AG04449 (cell line): ENCODE measurements at regions not wholly inside any gene's neighbourhood (a gene's known extent, or its start where the extent isn't known, plus 50 kb on each side); places are given as distances from the start of the nearest gene placed in this dataset.
"Not testable (repeated sequence)": the region's sequence is repeated elsewhere in the genome, so short reads cannot be mapped to it uniquely, and the experiment has no call there.

Experiments
- CTCF ChIA-PET: fragments of 350-600 bp; formaldehyde crosslinking; extraction: SDS; loops from one replicate; lab custom pipeline; 2021; ENCODE audit warnings: antibody characterized with exemption; lab: Yijun Ruan, JAX
- POLR2A ChIA-PET: fragments of 400-600, 350-600 bp; formaldehyde crosslinking; extraction: SDS; loops from one replicate; lab custom pipeline; 2020; ENCODE audit warnings: antibody characterized with exemption, inconsistent platforms; lab: Yijun Ruan, JAX
- DNase-seq: peaks from one replicate; pipeline ENCODE4 v3.0.0-alpha.2; 2010; ENCODE audit warnings: low read depth, low spot score
- H3K4me3 ChIP-seq: 2 replicates; pipeline ENCODE4 v1.5.1; 2011; ENCODE audit warnings: low read depth, mild to moderate bottlenecking, control low read depth, low read length
- TF ChIP-seq, protein P1 (sequence below): IDR thresholded peaks from one replicate; pipeline ENCODE4 v1.5.1; 2011; ENCODE audit warnings: mild to moderate bottlenecking, moderate library complexity, low read length, control low read depth, inconsistent platforms; ENCODE audit not compliant: insufficient read depth; ENCODE audit errors: missing control alignments

DNA sequence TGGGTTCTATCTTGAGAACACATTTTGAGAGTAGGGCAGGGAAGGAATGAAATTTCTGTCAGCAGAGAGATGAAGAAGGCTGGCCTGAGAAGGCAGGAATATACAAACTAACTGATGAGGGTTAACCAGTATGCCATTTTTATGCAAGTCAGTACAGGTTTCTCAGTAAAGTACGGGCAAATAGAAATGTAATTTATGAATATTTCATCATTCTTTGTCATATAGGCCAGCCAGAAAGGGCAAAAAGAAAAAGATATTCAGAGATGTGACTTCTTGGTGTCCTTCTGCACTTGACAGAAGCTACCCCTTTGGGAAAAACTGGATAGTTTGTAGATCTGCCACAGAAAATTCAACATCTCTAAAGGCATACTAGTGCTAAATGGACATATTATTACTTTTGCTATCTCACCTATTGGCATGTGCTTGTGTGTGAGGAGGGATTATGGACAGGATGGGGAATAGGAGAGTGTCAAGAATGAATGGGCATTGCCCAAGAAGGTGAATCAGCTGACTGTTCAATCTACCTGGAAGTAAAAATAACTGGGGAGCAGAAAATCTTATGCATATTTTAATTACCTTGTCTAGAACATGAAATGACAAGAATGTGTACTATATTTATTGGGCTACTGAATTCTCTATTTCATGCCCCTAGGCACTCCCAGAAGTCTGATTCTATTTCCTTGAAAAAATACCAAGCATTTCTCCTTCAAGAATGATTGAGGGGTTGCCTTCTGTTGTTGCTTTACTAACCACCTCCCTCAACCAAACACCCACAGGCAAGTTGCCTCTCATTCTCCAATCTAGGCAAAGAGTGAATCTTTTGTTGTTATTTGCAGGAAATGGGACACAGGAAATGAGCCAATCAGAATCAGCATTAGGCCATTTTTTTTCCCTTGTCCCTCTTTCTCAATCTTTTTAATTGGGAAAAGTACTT is 175.1 kb upstream of the SLC38A2 start:
- ChIA-PET CTCF (interaction anchor here (0.9 to 1.6 kb wide), 4 partner anchors 10 to 128 kb away, joined by 3 to 4 read pairs (median 3); no protein-coding TSS in a partner anchor), POLR2A (interaction anchor here (1.1 kb wide), 1 partner anchor 177 kb away, joined by 3 read pairs; no protein-coding TSS in a partner anchor)
- no peak overlapping the region for H3K4me3 ChIP-seq
- no peak for DNase-seq
- TF ChIP-seq, protein P1, sequence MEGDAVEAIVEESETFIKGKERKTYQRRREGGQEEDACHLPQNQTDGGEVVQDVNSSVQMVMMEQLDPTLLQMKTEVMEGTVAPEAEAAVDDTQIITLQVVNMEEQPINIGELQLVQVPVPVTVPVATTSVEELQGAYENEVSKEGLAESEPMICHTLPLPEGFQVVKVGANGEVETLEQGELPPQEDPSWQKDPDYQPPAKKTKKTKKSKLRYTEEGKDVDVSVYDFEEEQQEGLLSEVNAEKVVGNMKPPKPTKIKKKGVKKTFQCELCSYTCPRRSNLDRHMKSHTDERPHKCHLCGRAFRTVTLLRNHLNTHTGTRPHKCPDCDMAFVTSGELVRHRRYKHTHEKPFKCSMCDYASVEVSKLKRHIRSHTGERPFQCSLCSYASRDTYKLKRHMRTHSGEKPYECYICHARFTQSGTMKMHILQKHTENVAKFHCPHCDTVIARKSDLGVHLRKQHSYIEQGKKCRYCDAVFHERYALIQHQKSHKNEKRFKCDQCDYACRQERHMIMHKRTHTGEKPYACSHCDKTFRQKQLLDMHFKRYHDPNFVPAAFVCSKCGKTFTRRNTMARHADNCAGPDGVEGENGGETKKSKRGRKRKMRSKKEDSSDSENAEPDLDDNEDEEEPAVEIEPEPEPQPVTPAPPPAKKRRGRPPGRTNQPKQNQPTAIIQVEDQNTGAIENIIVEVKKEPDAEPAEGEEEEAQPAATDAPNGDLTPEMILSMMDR = no peak

DNA sequence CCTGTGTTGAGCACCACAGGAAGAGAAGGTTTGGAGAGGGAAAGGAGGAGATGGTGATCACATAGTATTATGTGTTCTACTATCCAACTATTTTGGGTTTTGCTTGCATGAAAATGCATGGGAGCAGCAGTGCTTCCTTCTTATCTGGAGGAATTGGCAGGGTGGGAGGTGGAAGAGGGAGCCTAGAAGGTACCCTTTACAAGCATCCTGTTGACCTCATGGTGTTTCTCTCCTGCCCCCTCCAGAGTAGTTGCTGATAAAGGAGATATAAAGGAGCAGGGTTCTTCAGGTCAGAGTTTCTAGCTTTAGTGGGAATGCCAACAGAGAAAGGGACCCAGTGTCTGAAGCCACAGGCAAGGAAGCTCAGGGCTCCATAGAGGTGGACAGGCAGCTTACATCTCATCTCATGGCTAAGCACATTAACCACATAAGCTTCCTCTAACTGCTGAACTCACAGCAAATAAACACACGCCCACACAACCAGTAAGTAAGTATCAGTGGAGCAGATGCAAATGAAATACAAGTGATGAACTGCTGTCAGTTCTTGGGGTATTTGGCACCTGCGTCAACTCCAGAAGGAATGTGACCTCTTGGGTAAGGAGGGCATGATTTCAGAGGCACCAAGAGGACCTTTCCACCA is 174.2 kb upstream of the SLC38A2 start:
- DNase-seq = no peak
- ChIA-PET POLR2A (interaction anchor here (1.1 kb wide), 1 partner anchor 176 kb away, joined by 3 read pairs; no protein-coding TSS in a partner anchor), CTCF (interaction anchor here (0.9 to 1.6 kb wide), 5 partner anchors 9 to 422 kb away, joined by 3 to 4 read pairs (median 3); no protein-coding TSS in a partner anchor)
- TF ChIP-seq, protein P1 = no peak
- no peak overlapping the region for H3K4me3 ChIP-seq

GRCh38 chr12:46543378-46543795 is 170.8 kb upstream of the SLC38A2 start:
- H3K4me3 ChIP-seq, POLR2A ChIA-PET, CTCF ChIA-PET, DNase-seq: not testable (repeated sequence)

DNA sequence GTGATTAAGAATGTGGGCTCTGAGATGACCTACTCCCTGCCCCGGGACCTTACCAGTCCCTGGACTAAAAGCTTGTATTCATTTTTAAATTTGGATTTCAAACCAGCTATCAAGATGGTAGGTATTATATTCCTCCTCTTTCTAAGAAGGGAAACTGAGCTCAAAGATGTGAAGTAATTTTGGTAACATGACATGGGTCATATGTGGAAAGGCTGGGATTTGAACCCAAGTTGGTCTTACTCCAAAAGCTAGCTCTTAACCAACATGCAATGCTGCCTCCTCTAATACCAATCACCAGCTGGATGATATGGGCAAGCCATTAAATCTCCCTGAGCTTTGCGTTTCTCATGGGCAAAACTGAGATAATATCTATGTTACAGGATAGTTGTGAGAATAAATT is 166.4 kb upstream of the SLC38A2 start:
- CTCF ChIA-PET = interaction anchor here (1.3 kb wide), 1 partner anchor 12 kb away, joined by 5 read pairs; no protein-coding TSS in a partner anchor
- POLR2A ChIA-PET = no interaction called here
- H3K4me3 ChIP-seq = no peak overlapping the region
- TF ChIP-seq, protein P1 = no peak
- DNase-seq = no peak

GRCh38 chr12:46537387-46537955 is 164.9 kb upstream of the SLC38A2 start:
- CTCF ChIA-PET = interaction anchor here (0.7 kb wide), 1 partner anchor 10 kb away, joined by 4 read pairs; no protein-coding TSS in a partner anchor

GRCh38 chr12:46536316-46536715 is 163.7 kb upstream of the SLC38A2 start:
- DNase-seq, CTCF ChIA-PET: not testable (repeated sequence)

More at GRCh38 chr12:46537387-46537955, 164.9 kb upstream of the SLC38A2 start:
- TF ChIP-seq, protein P1 = no peak
- DNase-seq = no peak
- H3K4me3 ChIP-seq = no peak overlapping the region
- POLR2A ChIA-PET = no interaction called here

More at GRCh38 chr12:46536316-46536715, 163.7 kb upstream of the SLC38A2 start:
- POLR2A ChIA-PET, H3K4me3 ChIP-seq: not testable (repeated sequence)
